CD4-positive, alpha-beta T cell treated with Interleukin-17A for 1 hour (primary cell): ENCODE measurements at regions not wholly inside any gene's neighbourhood (a gene's known extent, or its start where the extent isn't known, plus 50 kb on each side); places are given as distances from the start of the nearest gene placed in this dataset.
"Not testable (repeated sequence)": the region's sequence is repeated elsewhere in the genome, so short reads cannot be mapped to it uniquely, and the experiment has no call there.

Experiments
- DNase-seq: peaks from one replicate; pipeline ENCODE4 v3.0.0-alpha.2; 2020

GRCh38 chr11:115981814-115982471 lies 477.7 kb upstream of the CADM1 start:
- DNase-seq, result no peak

GRCh38 chr11:115981104-115981481 lies 476.9 kb upstream of the CADM1 start:
- DNase-seq, result no peak

- DNase-seq, result no peak
Measured at GRCh38 chr11:115980337-115981103, 476.3 kb upstream of the CADM1 start.

GRCh38 chr11:115974703-115975102 lies 470.5 kb upstream of the CADM1 start:
- DNase-seq, result no peak

GRCh38 chr11:115967203-115967602 lies 463.0 kb upstream of the CADM1 start:
- DNase-seq, result not testable (repeated sequence)

- no peak for DNase-seq
Measured at GRCh38 chr11:115965767-115966504, 461.7 kb upstream of the CADM1 start.

GRCh38 chr11:115964091-115964490 lies 459.9 kb upstream of the CADM1 start:
- DNase-seq, result no peak

- DNase-seq, result no peak
Measured at GRCh38 chr11:115963156-115963555, 458.9 kb upstream of the CADM1 start.

GRCh38 chr11:115961159-115962003 lies 457.2 kb upstream of the CADM1 start:
- DNase-seq, result no peak

- no peak for DNase-seq
Measured at GRCh38 chr11:115959081-115959486, 454.9 kb upstream of the CADM1 start.

- no peak for DNase-seq
Measured at GRCh38 chr11:115958089-115959000, 454.1 kb upstream of the CADM1 start.

- no peak for DNase-seq
Measured at GRCh38 chr11:115955803-115956202, 451.6 kb upstream of the CADM1 start.

GRCh38 chr11:115950660-115951059 lies 446.4 kb upstream of the CADM1 start:
- DNase-seq, result no peak

GRCh38 chr11:115944596-115944995 lies 440.4 kb upstream of the CADM1 start:
- no peak for DNase-seq

- DNase-seq, result no peak
Measured at GRCh38 chr11:115942011-115942410, 437.8 kb upstream of the CADM1 start.

GRCh38 chr11:115941481-115941993 lies 437.3 kb upstream of the CADM1 start:
- no peak for DNase-seq

- no peak for DNase-seq
Measured at GRCh38 chr11:115941044-115941443, 436.8 kb upstream of the CADM1 start.

GRCh38 chr11:115939731-115940421 lies 435.7 kb upstream of the CADM1 start:
- no peak for DNase-seq

GRCh38 chr11:115939104-115939730 lies 435.0 kb upstream of the CADM1 start:
- no peak for DNase-seq

- no peak for DNase-seq
Measured at GRCh38 chr11:115933564-115933963, 429.3 kb upstream of the CADM1 start.
